ENCODE measurements at regions not wholly inside any gene's neighbourhood (a gene's known extent, or its start where the extent isn't known, plus 50 kb on each side); places are given as distances from the start of the nearest gene placed in this dataset.
"Not testable (repeated sequence)": the region's sequence is repeated elsewhere in the genome, so short reads cannot be mapped to it uniquely, and the experiment has no call there.

- H3K27ac ChIP-seq: no peak overlapping the region
- DNase-seq (ENCODE audit: low spot score in 2 of 2): no peak
- H3K27me3 ChIP-seq: no peaks in the 10 kb centered on the region
- H3K4me1 ChIP-seq: no peaks in the 10 kb centered on the region
- no peak overlapping the region for H3K4me3 ChIP-seq
- no peaks in the 10 kb centered on the region for H3K36me3 ChIP-seq
- intact Hi-C loops (cut with DNase I): no loop called here
- TF ChIP-seq, protein P1, sequence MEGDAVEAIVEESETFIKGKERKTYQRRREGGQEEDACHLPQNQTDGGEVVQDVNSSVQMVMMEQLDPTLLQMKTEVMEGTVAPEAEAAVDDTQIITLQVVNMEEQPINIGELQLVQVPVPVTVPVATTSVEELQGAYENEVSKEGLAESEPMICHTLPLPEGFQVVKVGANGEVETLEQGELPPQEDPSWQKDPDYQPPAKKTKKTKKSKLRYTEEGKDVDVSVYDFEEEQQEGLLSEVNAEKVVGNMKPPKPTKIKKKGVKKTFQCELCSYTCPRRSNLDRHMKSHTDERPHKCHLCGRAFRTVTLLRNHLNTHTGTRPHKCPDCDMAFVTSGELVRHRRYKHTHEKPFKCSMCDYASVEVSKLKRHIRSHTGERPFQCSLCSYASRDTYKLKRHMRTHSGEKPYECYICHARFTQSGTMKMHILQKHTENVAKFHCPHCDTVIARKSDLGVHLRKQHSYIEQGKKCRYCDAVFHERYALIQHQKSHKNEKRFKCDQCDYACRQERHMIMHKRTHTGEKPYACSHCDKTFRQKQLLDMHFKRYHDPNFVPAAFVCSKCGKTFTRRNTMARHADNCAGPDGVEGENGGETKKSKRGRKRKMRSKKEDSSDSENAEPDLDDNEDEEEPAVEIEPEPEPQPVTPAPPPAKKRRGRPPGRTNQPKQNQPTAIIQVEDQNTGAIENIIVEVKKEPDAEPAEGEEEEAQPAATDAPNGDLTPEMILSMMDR (IDR thresholded peaks at IDR 0.05): no peak
- peaks cover 0 to 4% of the 10 kb centered on the region in 2 donors for H3K9me3 ChIP-seq
These were observed 462.5 kb downstream of the AASDHPPT start for GRCh38 chr11:106540001-106540400.

GRCh38 chr11:106548406-106548805, 469.9 kb downstream of the GUCY1A2 start:
- intact Hi-C loops (cut with DNase I): no loop called here
- no peak for DNase-seq (ENCODE audit: low spot score in 2 of 2)
- Histone ChIP-seq H3K4me1 (no peaks in the 10 kb centered on the region), H3K27ac (no peak overlapping the region), H3K4me3 (no peak overlapping the region), H3K27me3 (no peaks in the 10 kb centered on the region), H3K9me3 (peaks cover 0 to 4% of the 10 kb centered on the region in 2 donors), H3K36me3 (no peaks in the 10 kb centered on the region)
- TF ChIP-seq, protein P1 (IDR thresholded peaks at IDR 0.05): no peak

DNA sequence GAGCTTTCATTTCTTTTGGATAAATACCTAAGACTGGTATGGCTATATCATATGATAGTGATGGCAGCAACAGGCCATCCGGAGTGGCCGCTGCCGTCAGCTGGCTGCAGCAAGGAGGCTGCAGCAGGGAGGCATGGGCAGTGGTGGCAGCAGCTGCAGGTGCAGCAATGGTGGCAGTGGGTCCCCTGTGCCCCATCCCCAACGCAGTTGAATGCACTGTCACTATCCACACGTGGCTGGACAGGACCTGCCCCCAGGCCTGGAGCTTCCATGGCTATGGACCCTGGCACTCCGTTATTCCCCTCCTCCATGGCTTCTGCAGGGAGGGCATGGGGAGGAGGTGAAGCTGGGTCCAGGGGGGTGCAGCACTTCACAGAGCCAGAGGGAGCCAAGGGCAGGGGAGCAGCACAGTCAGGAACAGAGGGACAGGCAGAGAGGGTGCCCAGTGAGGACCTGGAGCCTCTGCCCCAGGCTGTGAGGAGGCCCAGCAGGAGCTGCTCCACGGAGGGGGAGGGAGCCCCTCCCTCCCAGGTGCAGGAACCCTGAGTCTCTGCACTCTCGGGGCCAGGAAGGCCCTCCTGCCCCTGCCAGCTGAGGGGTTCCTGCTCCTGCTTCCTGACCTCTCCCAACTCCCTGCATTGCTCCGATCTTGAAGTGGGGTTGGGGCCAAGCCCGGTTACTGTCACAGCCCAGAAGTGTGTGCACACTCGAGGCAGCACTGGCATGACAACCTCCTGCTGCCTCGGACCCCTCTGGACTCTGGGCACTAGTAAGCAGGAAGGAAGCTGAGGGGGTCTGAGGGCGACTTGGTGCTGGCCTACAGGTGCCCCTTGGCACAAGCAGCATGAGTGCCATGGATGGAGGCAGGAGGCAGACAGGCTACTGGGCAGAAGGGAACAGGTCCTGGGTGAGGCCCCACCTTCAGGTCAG, 466.3 kb downstream of the GUCY1A2 start:
- Histone ChIP-seq H3K36me3 (no peaks in the 10 kb centered on the region), H3K9me3 (no peaks in the 10 kb centered on the region), H3K4me3 (no peak overlapping the region), H3K27ac (no peak overlapping the region), H3K27me3 (no peaks in the 10 kb centered on the region), H3K4me1 (no peaks in the 10 kb centered on the region)
- no peak for DNase-seq (ENCODE audit: low spot score in 2 of 2)
- intact Hi-C loops (cut with DNase I): no loop called here
- TF ChIP-seq, protein P1 (IDR thresholded peaks at IDR 0.05): no peak

GRCh38 chr11:106552694-106553203, 465.5 kb downstream of the GUCY1A2 start:
- H3K4me1 ChIP-seq: no peaks in the 10 kb centered on the region
- TF ChIP-seq, protein P1 (IDR thresholded peaks at IDR 0.05): no peak
- no peaks in the 10 kb centered on the region for H3K27me3 ChIP-seq
- H3K27ac ChIP-seq: no peak overlapping the region
- intact Hi-C loops (cut with DNase I): no loop called here
- no peaks in the 10 kb centered on the region for H3K9me3 ChIP-seq
- no peak for DNase-seq (ENCODE audit: low spot score in 2 of 2)
- H3K4me3 ChIP-seq: no peak overlapping the region
- H3K36me3 ChIP-seq: no peaks in the 10 kb centered on the region

- no peaks in the 10 kb centered on the region for H3K4me1 ChIP-seq
- intact Hi-C loops (cut with DNase I): no loop called here
- DNase-seq (ENCODE audit: low spot score in 2 of 2): no peak
These were observed 465.0 kb downstream of the GUCY1A2 start for GRCh38 chr11:106553304-106553703.

GRCh38 chr11:106555566-106556250, 462.6 kb downstream of the GUCY1A2 start:
- intact Hi-C loops (cut with DNase I); H3K9me3 ChIP-seq; H3K27ac ChIP-seq; H3K4me1 ChIP-seq; DNase-seq (ENCODE audit: low spot score in 2 of 2); H3K27me3 ChIP-seq; H3K4me3 ChIP-seq; H3K36me3 ChIP-seq: not testable (repeated sequence)

More at GRCh38 chr11:106553304-106553703, 465.0 kb downstream of the GUCY1A2 start:
- H3K27me3 ChIP-seq: no peaks in the 10 kb centered on the region
- no peak overlapping the region for H3K27ac ChIP-seq
- H3K36me3 ChIP-seq: no peaks in the 10 kb centered on the region
- H3K4me3 ChIP-seq: no peak overlapping the region
- TF ChIP-seq, protein P1 (IDR thresholded peaks at IDR 0.05): no peak
- no peaks in the 10 kb centered on the region for H3K9me3 ChIP-seq

All from ascending aorta (tissue), 2 donors.